ENCODE measurements at regions not wholly inside any gene's neighbourhood (a gene's known extent, or its start where the extent isn't known, plus 50 kb on each side); places are given as distances from the start of the nearest gene placed in this dataset.

DNA sequence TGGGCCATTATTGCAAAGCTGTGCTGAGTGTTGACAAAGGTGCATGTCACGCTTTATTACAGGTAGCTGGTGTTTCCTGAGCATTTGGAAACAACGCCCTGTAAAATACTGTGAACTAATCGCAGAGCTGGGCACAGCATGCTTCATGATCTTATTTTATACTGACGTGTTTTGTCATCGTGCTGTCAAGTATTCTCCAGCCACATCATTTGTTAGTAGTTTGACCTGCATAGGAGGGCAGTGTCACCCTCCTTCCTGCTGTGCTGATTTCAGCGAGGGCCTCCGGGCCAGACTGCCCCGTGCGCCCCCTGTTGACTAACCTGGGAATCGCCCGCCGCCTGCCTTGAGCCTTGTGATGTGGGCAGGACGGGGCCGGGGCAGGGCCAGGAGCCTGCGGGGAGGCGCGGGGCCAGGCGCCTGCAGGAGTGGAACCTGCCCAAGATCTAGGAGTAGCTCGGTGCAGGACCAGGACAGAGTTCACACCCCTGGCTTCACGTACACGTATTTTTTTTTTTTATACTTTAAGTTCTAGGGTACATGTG lies 820.7 kb downstream of the KCNJ18 start:
- DNase-seq (ENCODE audit: low spot score), result no peak
- H3K4me1 ChIP-seq (ENCODE audit: insufficient read depth, low read length), result no peaks in the 10 kb centered on the region
- H3K36me3 ChIP-seq (replicated peaks in 1 of 2; ENCODE audit: control insufficient read depth in 1 of 2, insufficient read depth in 2 of 2, low read length in 2 of 2), result no peaks in the 10 kb centered on the region
- FAIRE-seq, result no peak
- intact Hi-C loops (cut with micrococcal nuclease; ENCODE audit: unreplicated experiment), result no loop called here
- no peak overlapping the region for H2AFZ ChIP-seq (ENCODE audit: low read length)
- no peak for TF ChIP-seq ZNF329 (CRISPR knock-in tag; IDR thresholded peaks at IDR 0.05; ENCODE audit: low read depth)
- TF ChIP-seq STAG1 (CRISPR knock-in tag; IDR thresholded peaks at IDR 0.05), result peak; percentile 32; the same call in 1 of the 2 replicates
- TF ChIP-seq, protein P1, sequence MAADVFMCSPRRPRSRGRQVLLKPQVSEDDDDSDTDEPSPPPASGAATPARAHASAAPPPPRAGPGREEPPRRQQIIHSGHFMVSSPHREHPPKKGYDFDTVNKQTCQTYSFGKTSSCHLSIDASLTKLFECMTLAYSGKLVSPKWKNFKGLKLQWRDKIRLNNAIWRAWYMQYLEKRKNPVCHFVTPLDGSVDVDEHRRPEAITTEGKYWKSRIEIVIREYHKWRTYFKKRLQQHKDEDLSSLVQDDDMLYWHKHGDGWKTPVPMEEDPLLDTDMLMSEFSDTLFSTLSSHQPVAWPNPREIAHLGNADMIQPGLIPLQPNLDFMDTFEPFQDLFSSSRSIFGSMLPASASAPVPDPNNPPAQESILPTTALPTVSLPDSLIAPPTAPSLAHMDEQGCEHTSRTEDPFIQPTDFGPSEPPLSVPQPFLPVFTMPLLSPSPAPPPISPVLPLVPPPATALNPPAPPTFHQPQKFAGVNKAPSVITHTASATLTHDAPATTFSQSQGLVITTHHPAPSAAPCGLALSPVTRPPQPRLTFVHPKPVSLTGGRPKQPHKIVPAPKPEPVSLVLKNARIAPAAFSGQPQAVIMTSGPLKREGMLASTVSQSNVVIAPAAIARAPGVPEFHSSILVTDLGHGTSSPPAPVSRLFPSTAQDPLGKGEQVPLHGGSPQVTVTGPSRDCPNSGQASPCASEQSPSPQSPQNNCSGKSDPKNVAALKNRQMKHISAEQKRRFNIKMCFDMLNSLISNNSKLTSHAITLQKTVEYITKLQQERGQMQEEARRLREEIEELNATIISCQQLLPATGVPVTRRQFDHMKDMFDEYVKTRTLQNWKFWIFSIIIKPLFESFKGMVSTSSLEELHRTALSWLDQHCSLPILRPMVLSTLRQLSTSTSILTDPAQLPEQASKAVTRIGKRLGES (CRISPR knock-in tag; IDR thresholded peaks at IDR 0.05; ENCODE audit: borderline replicate concordance), result no peak
- TF ChIP-seq HOXA9 (CRISPR knock-in tag; IDR thresholded peaks at IDR 0.05; ENCODE audit: borderline replicate concordance), result no peak
- TF ChIP-seq, protein P2, sequence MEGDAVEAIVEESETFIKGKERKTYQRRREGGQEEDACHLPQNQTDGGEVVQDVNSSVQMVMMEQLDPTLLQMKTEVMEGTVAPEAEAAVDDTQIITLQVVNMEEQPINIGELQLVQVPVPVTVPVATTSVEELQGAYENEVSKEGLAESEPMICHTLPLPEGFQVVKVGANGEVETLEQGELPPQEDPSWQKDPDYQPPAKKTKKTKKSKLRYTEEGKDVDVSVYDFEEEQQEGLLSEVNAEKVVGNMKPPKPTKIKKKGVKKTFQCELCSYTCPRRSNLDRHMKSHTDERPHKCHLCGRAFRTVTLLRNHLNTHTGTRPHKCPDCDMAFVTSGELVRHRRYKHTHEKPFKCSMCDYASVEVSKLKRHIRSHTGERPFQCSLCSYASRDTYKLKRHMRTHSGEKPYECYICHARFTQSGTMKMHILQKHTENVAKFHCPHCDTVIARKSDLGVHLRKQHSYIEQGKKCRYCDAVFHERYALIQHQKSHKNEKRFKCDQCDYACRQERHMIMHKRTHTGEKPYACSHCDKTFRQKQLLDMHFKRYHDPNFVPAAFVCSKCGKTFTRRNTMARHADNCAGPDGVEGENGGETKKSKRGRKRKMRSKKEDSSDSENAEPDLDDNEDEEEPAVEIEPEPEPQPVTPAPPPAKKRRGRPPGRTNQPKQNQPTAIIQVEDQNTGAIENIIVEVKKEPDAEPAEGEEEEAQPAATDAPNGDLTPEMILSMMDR (CRISPR knock-in tag; IDR thresholded peaks at IDR 0.05), result peak; percentile 69
- TF ChIP-seq, protein P3, sequence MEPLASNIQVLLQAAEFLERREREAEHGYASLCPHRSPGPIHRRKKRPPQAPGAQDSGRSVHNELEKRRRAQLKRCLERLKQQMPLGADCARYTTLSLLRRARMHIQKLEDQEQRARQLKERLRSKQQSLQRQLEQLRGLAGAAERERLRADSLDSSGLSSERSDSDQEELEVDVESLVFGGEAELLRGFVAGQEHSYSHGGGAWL (CRISPR knock-in tag; IDR thresholded peaks at IDR 0.05), result no peak
- TF ChIP-seq, protein P4, sequence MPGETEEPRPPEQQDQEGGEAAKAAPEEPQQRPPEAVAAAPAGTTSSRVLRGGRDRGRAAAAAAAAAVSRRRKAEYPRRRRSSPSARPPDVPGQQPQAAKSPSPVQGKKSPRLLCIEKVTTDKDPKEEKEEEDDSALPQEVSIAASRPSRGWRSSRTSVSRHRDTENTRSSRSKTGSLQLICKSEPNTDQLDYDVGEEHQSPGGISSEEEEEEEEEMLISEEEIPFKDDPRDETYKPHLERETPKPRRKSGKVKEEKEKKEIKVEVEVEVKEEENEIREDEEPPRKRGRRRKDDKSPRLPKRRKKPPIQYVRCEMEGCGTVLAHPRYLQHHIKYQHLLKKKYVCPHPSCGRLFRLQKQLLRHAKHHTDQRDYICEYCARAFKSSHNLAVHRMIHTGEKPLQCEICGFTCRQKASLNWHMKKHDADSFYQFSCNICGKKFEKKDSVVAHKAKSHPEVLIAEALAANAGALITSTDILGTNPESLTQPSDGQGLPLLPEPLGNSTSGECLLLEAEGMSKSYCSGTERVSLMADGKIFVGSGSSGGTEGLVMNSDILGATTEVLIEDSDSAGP (CRISPR knock-in tag; IDR thresholded peaks at IDR 0.05; ENCODE audit: borderline replicate concordance), result no peak
- CTCF ChIA-PET (ENCODE audit: low intra/inter-chr PET ratio, low total read pairs), result no interaction called here
- H3K27ac ChIP-seq (ENCODE audit: extremely low read length, insufficient read depth, low read length), result no peak overlapping the region
- no peak overlapping the region for H3K4me2 ChIP-seq (ENCODE audit: low read depth, low read length)
- 25% methylated on average over 21 of the region's 21 CpGs for WGBS (ENCODE audit: low lambda C conversion rate)
- H3K27me3 ChIP-seq (ENCODE audit: control insufficient read depth in 1 of 2, insufficient read depth in 2 of 2, low read length in 2 of 2), result no peaks in the 10 kb centered on the region
- no peaks in the 10 kb centered on the region for H3K9me3 ChIP-seq (ENCODE audit: low read length)
- no TSS peak for BruUV-seq (replicated peaks)
- H3K79me2 ChIP-seq (ENCODE audit: insufficient read depth, low read length), result no peaks in the 10 kb centered on the region
- in situ Hi-C loops (cut with HindIII; ENCODE audit: extremely low pct_ligation_motif_present, low pct_unique_long_range_greater_than_20kb), result no loop called here
- H3K9ac ChIP-seq (ENCODE audit: insufficient read depth, low read depth, low read length), result no peak overlapping the region
- ATAC-seq, result peak; percentile 85
- POLR2A ChIA-PET, result no interaction called here
- no peak overlapping the region for H3K4me3 ChIP-seq (replicated peaks in 1 of 3; ENCODE audit: insufficient read depth in 1 of 3, low read depth in 2 of 3, low read length in 3 of 3)
- H4K20me1 ChIP-seq (ENCODE audit: insufficient read depth, low read length), result no peaks in the 10 kb centered on the region
